Parathyroid adenoma (tissue), 2 donors: ENCODE measurements at regions not wholly inside any gene's neighbourhood (a gene's known extent, or its start where the extent isn't known, plus 50 kb on each side); places are given as distances from the start of the nearest gene placed in this dataset.

Source experiments
- H2AFZ ChIP-seq: fragments of 300-600 bp; sonication (generic); one replicate; pipeline ENCODE4 v1.7.0; 2017; ENCODE audit warnings: antibody characterized with exemption, mild to moderate bottlenecking
- H3K27ac ChIP-seq: fragments of 300-600 bp; sonication (generic); one replicate; pipeline ENCODE4 v1.7.0; 2017
- H3K27me3 ChIP-seq: fragments of 300-600 bp; sonication (generic); one replicate; pipeline ENCODE4 v1.7.0; 2017; ENCODE audit warnings: low read length; ENCODE audit not compliant: control insufficient read depth, insufficient read depth
- H3K36me3 ChIP-seq: fragments of 300-600 bp; sonication (generic); one replicate; pipeline ENCODE4 v1.7.0; 2017; ENCODE audit warnings: low read length; ENCODE audit not compliant: control insufficient read depth, insufficient read depth
- H3K4me1 ChIP-seq: fragments of 300-600 bp; sonication (generic); one replicate; pipeline ENCODE4 v1.7.0; 2017; ENCODE audit warnings: control low read depth
- H3K4me2 ChIP-seq: fragments of 300-600 bp; sonication (generic); one replicate; pipeline ENCODE4 v1.7.0; 2017; ENCODE audit warnings: low read length
- H3K4me3 ChIP-seq: fragments of 300-600 bp; sonication (generic); one replicate; pipeline ENCODE4 v1.7.0; 2017; ENCODE audit warnings: low read depth, low read length
- H3K79me2 ChIP-seq: fragments of 300-600 bp; sonication (generic); one replicate; pipeline ENCODE4 v1.7.0; 2017; ENCODE audit warnings: control low read depth
- H3K9ac ChIP-seq: fragments of 300-600 bp; sonication (generic); one replicate; pipeline ENCODE4 v1.7.0; 2017; ENCODE audit warnings: mild to moderate bottlenecking
- H3K9me3 ChIP-seq: fragments of 300-600 bp; sonication (generic); one replicate; pipeline ENCODE4 v1.7.0; 2017; ENCODE audit warnings: low read length; ENCODE audit not compliant: control insufficient read depth
- CTCF ChIP-seq: fragments of 300-600 bp; sonication (generic); IDR thresholded peaks from one replicate; pipeline ENCODE4 v1.7.0; 2017; ENCODE audit warnings: antibody characterized with exemption, mild to moderate bottlenecking
- donor health status: primary hyperparathyroidism.

GRCh38 chr5:57566914-57567313 lies 84.3 kb upstream of the ACTBL2 start:
- no peaks in the 10 kb centered on the region for H3K27me3 ChIP-seq
- H2AFZ ChIP-seq, result no peak overlapping the region
- TF ChIP-seq CTCF, result no peak
- no peaks in the 10 kb centered on the region for H3K4me1 ChIP-seq
- H3K9ac ChIP-seq, result no peak overlapping the region
- no peaks in the 10 kb centered on the region for H3K36me3 ChIP-seq
- H3K27ac ChIP-seq, result no peak overlapping the region
- H3K4me3 ChIP-seq, result no peak overlapping the region
- H3K4me2 ChIP-seq, result no peak overlapping the region
- H3K9me3 ChIP-seq, result no peaks in the 10 kb centered on the region
- no peaks in the 10 kb centered on the region for H3K79me2 ChIP-seq

GRCh38 chr5:57561231-57561842 lies 78.7 kb upstream of the ACTBL2 start:
- Histone ChIP-seq H3K9me3 (no peaks in the 10 kb centered on the region), H3K27ac (no peak overlapping the region), H3K27me3 (no peaks in the 10 kb centered on the region), H3K9ac (no peak overlapping the region), H2AFZ (no peak overlapping the region), H3K36me3 (no peaks in the 10 kb centered on the region), H3K4me1 (no peaks in the 10 kb centered on the region), H3K4me3 (no peak overlapping the region), H3K4me2 (no peak overlapping the region), H3K79me2 (no peaks in the 10 kb centered on the region)
- no peak for TF ChIP-seq CTCF

GRCh38 chr5:57559110-57559635 lies 76.6 kb upstream of the ACTBL2 start:
- Histone ChIP-seq H3K4me2 (no peak overlapping the region), H3K9me3 (no peaks in the 10 kb centered on the region), H2AFZ (no peak overlapping the region), H3K4me1 (no peaks in the 10 kb centered on the region), H3K27me3 (no peaks in the 10 kb centered on the region), H3K27ac (no peak overlapping the region), H3K79me2 (no peaks in the 10 kb centered on the region), H3K4me3 (no peak overlapping the region), H3K9ac (no peak overlapping the region), H3K36me3 (no peaks in the 10 kb centered on the region)
- no peak for TF ChIP-seq CTCF

- no peaks in the 10 kb centered on the region for H3K36me3 ChIP-seq
- H3K79me2 ChIP-seq, result no peaks in the 10 kb centered on the region
- no peak overlapping the region for H2AFZ ChIP-seq
- H3K9ac ChIP-seq, result no peak overlapping the region
- no peak overlapping the region for H3K27ac ChIP-seq
- H3K4me1 ChIP-seq, result no peaks in the 10 kb centered on the region
- no peak overlapping the region for H3K4me2 ChIP-seq
- no peaks in the 10 kb centered on the region for H3K9me3 ChIP-seq
- H3K4me3 ChIP-seq, result no peak overlapping the region
- TF ChIP-seq CTCF, result no peak
- no peaks in the 10 kb centered on the region for H3K27me3 ChIP-seq
Observed at GRCh38 chr5:57552033-57552432, 69.4 kb upstream of the ACTBL2 start.

- no peak overlapping the region for H3K4me2 ChIP-seq
- no peak overlapping the region for H2AFZ ChIP-seq
- no peaks in the 10 kb centered on the region for H3K9me3 ChIP-seq
- no peak for TF ChIP-seq CTCF
- H3K27ac ChIP-seq, result no peak overlapping the region
- no peak overlapping the region for H3K4me3 ChIP-seq
- no peaks in the 10 kb centered on the region for H3K79me2 ChIP-seq
- no peak overlapping the region for H3K9ac ChIP-seq
- no peaks in the 10 kb centered on the region for H3K36me3 ChIP-seq
- no peaks in the 10 kb centered on the region for H3K27me3 ChIP-seq
- no peaks in the 10 kb centered on the region for H3K4me1 ChIP-seq
Observed at GRCh38 chr5:57551251-57551650, 68.6 kb upstream of the ACTBL2 start.
